ENCODE measurements at regions not wholly inside any gene's neighbourhood (a gene's known extent, or its start where the extent isn't known, plus 50 kb on each side); places are given as distances from the start of the nearest gene placed in this dataset.

GRCh38 chr5:8241558-8241957 lies 372.6 kb downstream of the MTRR start:
- DNase-seq: no peak

- no peak for DNase-seq
These were observed 378.3 kb downstream of the MTRR start for GRCh38 chr5:8247049-8247899.

- no peak for DNase-seq
These were observed 384.4 kb downstream of the MTRR start for GRCh38 chr5:8253376-8253775.

- no peak for DNase-seq
These were observed 385.7 kb downstream of the MTRR start for GRCh38 chr5:8254674-8255073.

- no peak for DNase-seq
These were observed 389.9 kb downstream of the MTRR start for GRCh38 chr5:8258801-8259200.

- DNase-seq: no peak
These were observed 401.3 kb downstream of the MTRR start for GRCh38 chr5:8270246-8270645.

GRCh38 chr5:8280711-8281363 lies 411.9 kb downstream of the MTRR start:
- DNase-seq: no peak

- DNase-seq: no peak
These were observed 419.4 kb downstream of the MTRR start for GRCh38 chr5:8288334-8288733.

GRCh38 chr5:8288897-8289516 lies 420.1 kb downstream of the MTRR start:
- no peak for DNase-seq

- DNase-seq: no peak
These were observed 420.8 kb downstream of the MTRR start for GRCh38 chr5:8289779-8290178.

- no peak for DNase-seq
These were observed 421.8 kb downstream of the MTRR start for GRCh38 chr5:8290721-8291120.

- DNase-seq: no peak
These were observed 422.7 kb downstream of the MTRR start for GRCh38 chr5:8291641-8292040.

- DNase-seq: no peak
These were observed 426.2 kb downstream of the MTRR start for GRCh38 chr5:8295141-8295540.

GRCh38 chr5:8299716-8300115 lies 430.8 kb downstream of the MTRR start:
- DNase-seq: no peak

GRCh38 chr5:8304341-8304740 lies 435.4 kb downstream of the MTRR start:
- no peak for DNase-seq

- DNase-seq: no peak
These were observed 437.4 kb downstream of the MTRR start for GRCh38 chr5:8306288-8306896.

GRCh38 chr5:8314965-8315364 lies 446.0 kb downstream of the MTRR start:
- no peak for DNase-seq

- no peak for DNase-seq
These were observed 447.8 kb downstream of the MTRR start for GRCh38 chr5:8316608-8317280.

GRCh38 chr5:8317335-8317734 lies 448.4 kb downstream of the MTRR start:
- DNase-seq: no peak

- DNase-seq: no peak
These were observed 451.3 kb downstream of the MTRR start for GRCh38 chr5:8320244-8320643.

- no peak for DNase-seq
These were observed 452.3 kb downstream of the MTRR start for GRCh38 chr5:8321272-8321671.

- no peak for DNase-seq
These were observed 453.5 kb downstream of the MTRR start for GRCh38 chr5:8322484-8322883.

GRCh38 chr5:8327016-8327415 lies 458.1 kb downstream of the MTRR start:
- no peak for DNase-seq
